OCI-LY3 (cell line): ENCODE measurements at regions not wholly inside any gene's neighbourhood (a gene's known extent, or its start where the extent isn't known, plus 50 kb on each side); places are given as distances from the start of the nearest gene placed in this dataset.

ENCODE experiments used
- CTCF ChIP-seq: fragments of 200-600, 300-600 bp; sonication (generic); IDR thresholded peaks from 2 replicates; pipeline ENCODE4 v1.5.1; 2014; ENCODE audit warnings: antibody characterized with exemption, low read length, low read depth
- EZH2phosphoT487 ChIP-seq: fragments of 200-600 bp; shearing (Covaris generic); IDR thresholded peaks from 2 replicates; pipeline ENCODE4 v1.6.1; 2018; ENCODE audit warnings: antibody characterized with exemption, mixed run types, low read depth

DNA sequence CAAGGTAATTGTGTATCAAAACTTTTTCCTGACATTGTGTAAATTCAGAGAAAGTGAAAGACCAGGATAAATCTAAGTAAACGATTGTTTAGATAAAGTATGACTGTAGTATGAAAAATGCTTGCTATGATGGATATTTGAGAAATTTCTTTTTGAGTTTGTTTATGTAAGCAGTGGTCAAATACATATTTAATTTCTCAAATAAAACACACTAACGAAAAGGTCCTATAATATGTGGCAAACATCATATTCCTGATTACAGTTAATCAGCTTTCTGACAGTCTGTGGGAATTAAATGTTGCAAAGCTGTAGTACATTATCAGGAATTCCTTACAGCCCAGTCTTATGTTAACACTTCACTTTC is 636.9 kb downstream of the MMUT start:
- TF ChIP-seq CTCF (no peak), EZH2phosphoT487 (no peak)
